ENCODE measurements at regions not wholly inside any gene's neighbourhood (a gene's known extent, or its start where the extent isn't known, plus 50 kb on each side); places are given as distances from the start of the nearest gene placed in this dataset.
"Not testable (repeated sequence)": the region's sequence is repeated elsewhere in the genome, so short reads cannot be mapped to it uniquely, and the experiment has no call there.

DNA sequence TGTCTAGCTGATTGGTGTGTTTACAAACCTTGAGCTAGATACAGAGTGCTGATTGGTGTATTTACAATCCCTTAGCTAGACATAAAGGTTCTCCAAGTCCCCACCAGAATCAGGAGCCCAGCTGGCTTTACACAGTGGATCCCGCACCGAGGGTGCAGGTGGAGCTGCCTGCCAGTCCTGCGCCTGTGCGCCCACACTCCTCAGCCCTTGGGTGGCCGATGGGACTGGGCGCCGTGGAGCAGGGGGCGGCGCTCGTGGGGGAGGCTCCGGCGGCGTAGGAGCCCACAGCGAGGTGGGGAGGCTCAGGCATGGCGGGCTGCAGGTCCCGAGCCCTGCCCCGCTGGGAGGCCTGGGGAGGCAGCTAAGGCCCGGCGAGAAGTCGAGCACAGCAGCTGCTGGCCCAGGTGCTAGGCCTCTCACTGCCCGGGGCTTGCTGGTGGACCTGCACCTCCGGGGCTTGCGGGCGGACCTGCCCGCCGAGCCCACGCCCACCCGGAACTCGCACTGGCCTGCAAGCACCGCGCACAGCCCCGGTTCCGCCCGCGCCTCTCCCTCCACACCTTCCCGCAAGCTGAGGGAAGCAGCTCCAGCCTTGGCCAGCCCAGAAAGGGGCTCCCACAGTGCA is 51.0 kb upstream of the CDYL start:
- not testable (repeated sequence) for H3K27ac Mint-ChIP-seq, H3K4me1 Mint-ChIP-seq, H3K36me3 Mint-ChIP-seq, H3K9me3 Mint-ChIP-seq, H3K4me3 Mint-ChIP-seq, H3K27me3 Mint-ChIP-seq

DNA sequence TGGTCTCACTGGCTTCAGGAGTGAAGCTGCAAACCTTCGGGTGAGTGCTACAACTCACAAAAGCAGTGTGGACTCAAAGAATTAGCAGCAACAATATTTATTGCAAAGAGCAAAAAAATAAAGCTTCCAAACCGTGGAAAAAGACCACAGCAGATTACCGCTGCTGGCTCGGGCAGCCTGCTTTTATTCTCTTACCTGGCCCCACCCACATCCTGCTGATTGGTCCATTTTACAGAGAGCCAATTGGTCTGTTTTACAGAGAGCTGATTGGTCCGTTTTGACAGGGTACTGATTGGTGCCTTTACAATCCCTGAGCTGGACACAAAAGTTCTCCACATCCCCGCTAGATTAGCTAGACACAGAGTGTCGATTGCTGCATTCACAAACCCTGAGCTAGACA is 51.5 kb upstream of the CDYL start:
- not testable (repeated sequence) for H3K27me3 Mint-ChIP-seq, H3K4me3 Mint-ChIP-seq, H3K9me3 Mint-ChIP-seq, H3K36me3 Mint-ChIP-seq, H3K4me1 Mint-ChIP-seq, H3K27ac Mint-ChIP-seq

DNA sequence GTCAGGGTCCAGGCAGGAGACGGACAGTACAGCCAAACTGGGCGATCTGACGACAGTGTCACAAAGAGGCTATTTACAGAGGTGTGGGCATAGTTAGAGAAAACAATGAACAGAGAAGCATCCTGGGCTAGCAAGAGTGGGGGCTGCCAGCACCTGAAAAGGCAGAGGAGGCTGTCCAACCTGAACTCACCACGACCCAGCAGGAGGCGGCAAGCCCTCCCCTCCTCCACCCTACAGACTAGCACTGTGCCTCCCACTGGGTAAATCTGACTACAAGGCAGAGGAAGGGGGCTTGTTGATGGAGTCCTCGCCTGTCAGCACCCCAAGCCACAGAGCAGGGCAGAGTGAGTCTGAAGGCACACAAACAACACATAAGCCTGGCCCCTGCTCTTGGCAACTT is 52.8 kb upstream of the CDYL start:
- no peak overlapping the region for H3K27ac Mint-ChIP-seq

DNA sequence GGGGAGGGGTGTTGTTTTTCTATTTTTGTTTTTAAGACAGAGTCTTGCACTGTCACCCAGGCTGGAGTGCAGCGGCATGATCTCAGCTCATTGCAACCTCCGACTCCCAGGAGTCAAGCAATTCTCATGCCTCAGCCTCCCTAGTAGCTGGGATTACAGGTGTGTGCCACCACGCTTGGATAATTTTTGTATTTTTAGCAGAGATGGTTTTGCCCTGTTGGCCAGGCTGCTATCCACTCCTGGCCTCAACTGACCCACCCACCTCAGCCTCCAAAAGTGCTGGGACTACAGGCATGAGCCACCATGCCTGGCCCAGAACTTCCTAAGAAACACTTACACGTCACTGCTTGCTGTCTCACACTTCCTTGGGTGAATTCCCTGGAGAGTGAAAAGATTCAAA is 54.8 kb upstream of the CDYL start:
- not testable (repeated sequence) for H3K4me3 Mint-ChIP-seq, H3K27me3 Mint-ChIP-seq

More for the DNA sequence above, 52.8 kb upstream of the CDYL start:
- no peak overlapping the region for H3K4me3 Mint-ChIP-seq
- no peaks in the 10 kb centered on the region for H3K36me3 Mint-ChIP-seq
- peaks cover 4% of the 10 kb centered on the region for H3K27me3 Mint-ChIP-seq
- peaks cover 5% of the 10 kb centered on the region for H3K4me1 Mint-ChIP-seq
- H3K9me3 Mint-ChIP-seq = no peaks in the 10 kb centered on the region

DNA sequence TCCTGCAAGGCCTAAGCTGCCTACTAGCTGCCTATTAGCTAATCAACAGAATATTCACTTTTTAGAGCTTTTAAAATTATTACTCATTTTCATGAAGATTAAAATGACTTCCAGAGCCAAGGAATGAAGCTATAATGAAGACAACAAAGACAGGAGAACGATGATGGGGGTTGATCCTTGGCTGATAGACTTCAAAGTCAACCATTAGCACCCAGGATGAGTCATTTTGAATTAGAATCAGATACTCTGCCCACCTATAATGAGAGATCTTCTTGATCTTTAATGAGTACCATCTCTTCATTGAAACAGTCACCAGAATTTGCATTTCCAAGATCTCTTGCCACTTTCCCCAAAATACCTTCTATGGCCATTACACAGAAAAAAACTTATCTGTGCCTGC is 56.7 kb upstream of the CDYL start:
- Mint-ChIP-seq H3K36me3 (no peaks in the 10 kb centered on the region), H3K4me1 (peaks cover 4% of the 10 kb centered on the region), H3K4me3 (no peak overlapping the region), H3K27me3 (peaks cover 3% of the 10 kb centered on the region), H3K27ac (no peak overlapping the region), H3K9me3 (no peaks in the 10 kb centered on the region)

More for the DNA sequence above, 54.8 kb upstream of the CDYL start:
- H3K27ac Mint-ChIP-seq, H3K9me3 Mint-ChIP-seq, H3K36me3 Mint-ChIP-seq, H3K4me1 Mint-ChIP-seq: not testable (repeated sequence)

DNA sequence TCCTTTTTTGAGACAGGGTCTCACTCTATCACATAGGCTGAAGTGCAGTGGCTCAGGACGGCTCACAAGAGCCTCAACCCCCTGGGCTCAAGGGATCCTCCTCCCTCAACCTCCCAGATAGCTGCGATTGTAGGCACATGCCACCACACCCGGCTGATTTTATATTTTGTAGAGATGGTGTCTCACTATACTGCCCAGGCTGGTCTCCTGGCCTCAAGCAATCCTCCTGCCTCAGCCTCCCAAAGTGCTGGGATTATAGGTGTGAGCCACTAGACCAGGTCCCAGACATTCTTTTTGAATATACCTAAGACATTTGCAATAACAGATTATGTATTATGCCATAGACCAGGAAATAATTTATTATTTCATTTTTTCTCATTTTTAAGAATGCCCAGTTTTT is 58.3 kb upstream of the CDYL start:
- H3K9me3 Mint-ChIP-seq = no peaks in the 10 kb centered on the region
- no peaks in the 10 kb centered on the region for H3K36me3 Mint-ChIP-seq
- peaks cover 4% of the 10 kb centered on the region for H3K4me1 Mint-ChIP-seq
- H3K27ac Mint-ChIP-seq = no peak overlapping the region
- no peak overlapping the region for H3K4me3 Mint-ChIP-seq
- peaks cover 2% of the 10 kb centered on the region for H3K27me3 Mint-ChIP-seq

DNA sequence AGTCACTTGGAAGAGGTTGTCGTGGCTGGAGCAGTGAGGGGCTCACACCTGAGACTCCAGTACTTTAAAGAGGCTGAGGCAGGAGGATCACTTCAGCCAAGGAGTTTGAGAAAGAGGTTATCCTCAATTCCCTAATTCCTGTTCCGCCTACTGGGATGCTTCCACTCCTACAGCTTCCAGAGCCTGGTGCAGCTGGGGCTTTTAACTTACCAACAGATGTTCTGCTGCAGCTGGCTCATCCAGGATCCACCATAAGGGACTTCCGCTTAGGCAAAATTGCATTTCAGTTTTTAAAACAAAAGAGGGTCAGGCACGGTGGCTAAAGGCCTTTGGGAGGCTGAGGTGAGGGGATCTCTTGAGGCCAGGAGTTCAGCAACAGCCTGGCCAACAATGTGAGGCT is 59.1 kb upstream of the CDYL start:
- Mint-ChIP-seq H3K9me3 (no peaks in the 10 kb centered on the region), H3K4me1 (peaks cover 4% of the 10 kb centered on the region), H3K36me3 (no peaks in the 10 kb centered on the region), H3K4me3 (no peak overlapping the region), H3K27me3 (peaks cover 2% of the 10 kb centered on the region), H3K27ac (no peak overlapping the region)

DNA sequence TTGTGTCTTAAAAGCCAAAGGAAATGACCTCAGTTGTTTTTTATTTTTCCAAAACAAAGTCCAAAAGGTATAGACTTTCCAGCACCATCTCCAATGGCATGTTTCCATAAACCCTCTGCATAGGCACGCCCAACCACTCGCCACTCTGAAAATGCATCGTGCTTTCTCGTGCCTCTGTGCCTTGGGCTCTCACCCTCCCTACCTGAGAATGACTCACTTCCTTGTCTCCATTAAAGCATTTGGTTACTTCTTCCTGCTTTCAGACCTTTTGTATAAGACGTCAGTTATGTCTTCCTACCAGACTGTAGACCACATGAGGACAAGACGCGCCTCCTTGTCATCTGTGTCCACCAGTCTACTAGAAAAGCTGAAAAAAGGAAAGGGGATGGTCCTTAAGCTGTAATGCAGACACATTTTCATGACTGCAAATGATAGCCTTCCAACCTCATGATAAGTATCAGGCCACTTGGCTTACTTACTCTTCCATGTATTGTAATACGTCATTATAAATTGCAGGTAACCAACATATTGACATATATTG is 61.2 kb upstream of the CDYL start:
- Mint-ChIP-seq H3K4me1 (peaks cover 4% of the 10 kb centered on the region), H3K27ac (no peak overlapping the region), H3K4me3 (no peak overlapping the region), H3K9me3 (no peaks in the 10 kb centered on the region), H3K36me3 (no peaks in the 10 kb centered on the region), H3K27me3 (no peaks in the 10 kb centered on the region)

DNA sequence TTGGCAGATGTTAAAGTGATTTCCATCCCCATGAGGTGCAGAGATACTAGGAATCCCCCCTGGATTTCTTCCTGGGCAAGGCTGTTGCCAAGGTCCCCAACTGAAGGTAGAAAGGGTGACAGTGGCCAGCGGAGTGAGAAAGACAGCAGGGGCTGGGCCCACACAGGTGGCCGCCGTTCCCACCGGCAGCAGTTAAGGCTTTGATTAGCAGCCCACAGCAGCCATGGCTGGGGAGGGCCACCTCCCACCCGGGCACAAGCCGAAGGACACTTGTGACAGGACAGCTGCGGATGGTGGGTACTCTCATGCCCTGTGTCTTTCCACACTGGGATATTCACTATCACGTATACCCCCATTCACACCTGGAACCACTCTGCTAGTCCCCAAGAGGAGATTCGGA is 63.9 kb upstream of the CDYL start:
- Mint-ChIP-seq H3K27me3 (no peaks in the 10 kb centered on the region), H3K9me3 (no peaks in the 10 kb centered on the region), H3K4me1 (peaks cover 4% of the 10 kb centered on the region), H3K4me3 (no peak overlapping the region), H3K36me3 (no peaks in the 10 kb centered on the region), H3K27ac (no peak overlapping the region)

DNA sequence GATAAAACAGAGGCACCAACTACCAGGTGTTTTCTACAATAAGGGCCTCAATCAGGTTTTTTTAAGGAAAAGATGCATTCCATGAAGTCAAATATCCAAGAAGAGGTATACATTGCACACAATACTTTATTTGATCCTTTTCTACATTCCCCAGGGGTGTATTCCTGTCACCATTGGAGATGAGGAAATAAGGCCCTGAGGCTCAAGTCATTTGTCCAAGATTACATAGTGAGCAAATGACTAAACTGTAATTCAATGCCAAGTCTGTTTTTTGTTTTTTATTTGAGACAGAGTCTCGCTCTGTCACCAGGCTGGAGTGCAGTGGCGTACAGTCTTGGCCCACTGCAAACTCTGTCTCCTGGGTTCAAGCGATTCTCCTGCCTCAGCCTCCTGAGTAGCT is 69.2 kb upstream of the CDYL start:
- no peak overlapping the region for H3K4me3 Mint-ChIP-seq
- H3K27ac Mint-ChIP-seq = no peak overlapping the region
- no peaks in the 10 kb centered on the region for H3K27me3 Mint-ChIP-seq
- no peaks in the 10 kb centered on the region for H3K4me1 Mint-ChIP-seq
- H3K9me3 Mint-ChIP-seq = no peaks in the 10 kb centered on the region
- no peaks in the 10 kb centered on the region for H3K36me3 Mint-ChIP-seq

DNA sequence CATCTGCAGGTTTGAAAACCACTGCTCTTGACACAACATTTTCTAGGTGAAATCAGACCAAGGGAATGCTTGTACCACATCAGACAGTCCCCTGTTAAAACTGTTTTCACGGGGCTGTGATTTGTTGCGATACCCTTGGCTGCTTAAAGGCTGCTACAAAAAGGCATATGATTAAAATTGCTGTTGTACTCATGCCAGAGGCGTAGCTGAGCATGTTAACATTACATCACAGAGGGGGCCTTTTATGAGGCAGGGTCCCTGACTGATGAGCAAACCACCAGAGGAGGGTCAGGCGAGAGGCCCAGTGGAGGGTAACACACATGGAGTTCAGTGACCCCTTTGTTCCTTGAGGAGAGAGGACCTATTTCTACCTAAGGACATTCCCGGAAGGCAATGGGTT is 70.4 kb upstream of the CDYL start:
- Mint-ChIP-seq H3K4me3 (no peak overlapping the region), H3K27me3 (no peaks in the 10 kb centered on the region), H3K4me1 (no peaks in the 10 kb centered on the region), H3K36me3 (no peaks in the 10 kb centered on the region), H3K9me3 (no peaks in the 10 kb centered on the region), H3K27ac (no peak overlapping the region)

DNA sequence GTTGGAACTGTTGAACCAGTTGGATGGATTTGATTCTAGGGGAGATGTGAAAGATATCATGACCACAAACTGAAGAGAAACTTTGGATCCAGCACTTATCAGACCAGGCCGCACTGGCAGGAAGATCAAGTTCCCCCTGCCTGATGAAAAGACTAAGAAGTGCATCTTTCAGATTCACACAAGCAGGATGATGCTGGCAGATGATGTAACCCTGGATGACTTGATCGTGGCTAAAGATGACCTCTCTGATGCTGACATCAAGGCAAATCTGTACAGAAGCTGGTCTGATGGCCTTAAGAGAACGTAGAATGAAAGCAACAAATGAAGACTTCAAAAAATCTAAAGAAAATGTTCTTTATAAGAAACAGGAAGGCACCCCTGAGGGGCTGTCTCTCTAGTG is 72.8 kb upstream of the CDYL start:
- H3K4me1 Mint-ChIP-seq = no peaks in the 10 kb centered on the region
- H3K27me3 Mint-ChIP-seq = no peaks in the 10 kb centered on the region
- H3K9me3 Mint-ChIP-seq = no peaks in the 10 kb centered on the region
- no peaks in the 10 kb centered on the region for H3K36me3 Mint-ChIP-seq
- no peak overlapping the region for H3K27ac Mint-ChIP-seq
- H3K4me3 Mint-ChIP-seq = no peak overlapping the region

DNA sequence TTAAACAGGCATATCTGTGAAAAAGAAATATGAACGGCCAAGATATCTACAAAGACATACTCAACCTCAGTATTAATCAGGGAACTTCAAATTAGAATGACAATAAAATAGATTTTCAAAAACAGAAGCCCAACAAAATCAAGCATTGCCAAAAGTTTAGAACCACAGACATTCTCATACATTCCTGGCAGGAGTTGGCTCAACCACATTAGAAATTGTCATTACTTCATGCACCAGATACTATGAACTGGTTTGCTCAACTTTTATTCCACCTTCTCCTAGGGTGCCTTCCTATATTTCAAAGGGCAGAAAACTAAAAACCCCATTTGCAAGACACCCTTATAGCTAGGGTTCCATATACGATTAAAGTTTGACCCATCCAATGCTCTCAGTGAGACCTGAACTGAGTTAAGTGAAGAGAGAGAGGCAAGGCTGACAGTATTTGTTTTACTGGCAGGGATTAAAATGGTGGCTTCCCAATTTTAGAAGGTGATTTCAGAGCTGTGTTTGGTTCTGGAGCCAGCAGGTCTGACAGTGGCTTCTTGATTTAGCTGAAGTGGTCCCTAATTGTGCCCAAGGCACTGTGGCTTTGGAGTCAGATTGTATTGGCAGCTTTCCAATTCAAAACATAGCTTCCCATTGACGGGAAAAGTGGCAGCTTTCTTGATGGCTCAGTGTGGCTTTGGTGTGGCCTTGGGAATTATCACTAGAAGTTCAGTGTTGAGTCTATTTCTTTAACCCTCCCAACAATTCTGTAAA is 77.1 kb upstream of the CDYL start:
- Mint-ChIP-seq H3K36me3 (no peaks in the 10 kb centered on the region), H3K4me1 (no peaks in the 10 kb centered on the region), H3K27me3 (peaks cover 2% of the 10 kb centered on the region), H3K9me3 (no peaks in the 10 kb centered on the region), H3K27ac (no peak overlapping the region), H3K4me3 (no peak overlapping the region)

DNA sequence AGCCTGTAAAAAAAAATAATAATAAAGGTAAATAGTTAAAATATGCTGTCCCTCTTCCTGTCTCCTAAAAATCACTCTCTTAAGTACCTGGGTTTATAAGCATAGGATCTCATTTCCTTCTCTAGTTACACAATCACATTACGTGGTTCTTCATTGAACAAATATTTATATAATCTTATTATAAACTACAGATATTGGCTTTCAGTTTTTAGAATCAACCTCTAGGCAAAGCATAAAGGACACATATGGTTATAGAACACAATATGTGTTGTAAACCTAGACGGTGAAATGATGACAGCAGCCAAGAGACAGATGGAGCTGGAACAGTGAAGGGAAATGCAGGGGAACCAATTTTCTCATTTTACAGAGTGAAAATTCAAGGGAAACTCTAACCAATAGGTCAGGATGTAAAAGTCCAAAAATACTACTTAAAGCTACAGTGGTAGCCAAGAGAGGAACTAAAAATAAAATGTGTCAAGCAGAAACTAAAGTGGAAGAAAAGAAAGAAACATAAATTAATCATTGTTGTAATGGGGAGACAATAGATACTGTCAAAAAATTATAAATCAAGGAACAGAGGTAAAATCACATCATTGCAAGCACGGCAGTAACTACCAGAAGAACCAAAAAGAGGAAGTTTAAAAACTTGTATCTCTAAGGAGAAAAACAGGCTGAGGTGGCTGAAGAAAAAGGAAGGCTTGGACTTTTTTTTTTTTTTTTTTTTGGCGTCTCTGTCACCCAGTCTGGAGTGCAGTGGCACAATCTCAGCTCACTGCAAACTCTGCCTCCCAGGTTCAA is 82.8 kb upstream of the CDYL start:
- no peak overlapping the region for H3K4me3 Mint-ChIP-seq
- peaks cover 9% of the 10 kb centered on the region for H3K27me3 Mint-ChIP-seq
- no peaks in the 10 kb centered on the region for H3K4me1 Mint-ChIP-seq
- H3K27ac Mint-ChIP-seq = no peak overlapping the region
- H3K9me3 Mint-ChIP-seq = peaks cover 5% of the 10 kb centered on the region
- no peaks in the 10 kb centered on the region for H3K36me3 Mint-ChIP-seq

DNA sequence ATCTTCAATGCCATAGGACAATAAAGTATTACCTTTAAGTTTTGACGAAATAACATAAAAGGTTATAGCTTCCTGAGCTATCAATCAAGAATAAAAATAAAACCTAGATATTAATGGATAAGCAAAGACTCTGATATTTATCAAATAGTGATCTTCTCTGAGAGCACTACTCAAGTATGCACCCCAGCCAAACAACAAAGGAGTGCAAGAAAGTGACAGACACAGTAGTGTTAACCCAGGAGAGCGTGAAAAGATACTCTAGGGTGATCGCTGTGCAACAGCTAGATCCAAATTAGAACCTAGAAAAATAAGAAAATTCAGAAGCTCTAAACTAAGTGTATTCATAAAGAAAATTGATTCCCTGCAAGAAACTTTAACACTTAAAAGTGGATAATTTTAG is 83.5 kb upstream of the CDYL start:
- peaks cover 12% of the 10 kb centered on the region for H3K27me3 Mint-ChIP-seq
- H3K36me3 Mint-ChIP-seq = no peaks in the 10 kb centered on the region
- H3K9me3 Mint-ChIP-seq = peaks cover 5% of the 10 kb centered on the region
- no peak overlapping the region for H3K27ac Mint-ChIP-seq
- no peaks in the 10 kb centered on the region for H3K4me1 Mint-ChIP-seq
- H3K4me3 Mint-ChIP-seq = no peak overlapping the region
